ENCODE measurements at regions not wholly inside any gene's neighbourhood (a gene's known extent, or its start where the extent isn't known, plus 50 kb on each side); places are given as distances from the start of the nearest gene placed in this dataset.

DNA sequence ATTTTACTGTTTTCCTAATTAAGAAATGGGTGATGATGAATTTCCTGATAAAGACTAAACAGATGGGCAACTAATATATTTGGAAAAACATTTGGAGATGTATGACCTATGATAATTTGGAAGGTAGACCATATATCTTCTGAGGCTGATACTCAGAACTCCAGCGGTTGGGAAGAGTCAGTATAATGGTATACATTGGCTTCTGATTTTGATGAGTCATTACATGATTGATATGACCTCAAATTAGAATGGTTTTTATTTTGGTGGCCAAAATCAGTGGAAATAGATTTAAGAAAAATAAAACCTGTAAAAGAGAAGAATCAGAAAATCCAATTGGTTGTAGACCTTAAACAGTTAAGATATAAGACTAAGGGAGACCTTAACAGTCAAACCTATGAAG is 496.4 kb upstream of the ALCAM start:
- WGBS, 4 donors = 88 to 95% (median 93%) methylated on average over 1 of the region's 1 CpG

DNA sequence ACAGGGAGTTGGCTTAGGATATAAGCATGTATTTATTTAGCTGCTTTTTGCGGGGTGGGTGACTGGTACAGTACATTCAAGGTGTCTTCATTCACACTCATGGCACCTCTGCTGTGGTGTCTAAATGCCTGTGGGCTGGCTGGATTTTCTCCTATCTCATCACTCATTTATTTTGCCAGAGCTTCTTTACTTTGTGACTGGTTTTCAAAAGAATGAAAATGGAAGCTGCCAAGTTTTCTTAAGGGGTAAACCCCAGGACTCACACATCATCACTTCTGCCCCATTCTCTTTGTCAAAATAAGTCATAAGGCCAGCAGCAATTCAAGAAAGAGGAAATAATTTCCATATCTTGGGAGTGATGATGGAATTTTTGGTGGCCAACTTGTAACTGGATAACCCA is 493.4 kb upstream of the ALCAM start:
- ATAC-seq = no peak
- Histone ChIP-seq H3K27ac (no peak overlapping the region), H3K36me3 (no peaks in the 10 kb centered on the region), H3K27me3 (no peaks in the 10 kb centered on the region), H3K4me3 (no peak overlapping the region), H3K9me3 (no peaks in the 10 kb centered on the region), H3K4me1 (no peaks in the 10 kb centered on the region)
- 93 to 100% (median 94%) methylated on average over 1 of the region's 1 CpG for WGBS, 4 donors
- DNase-seq = no peak
- no peak for TF ChIP-seq POLR2A (IDR thresholded peaks at IDR 0.05)
- TF ChIP-seq, protein P1, sequence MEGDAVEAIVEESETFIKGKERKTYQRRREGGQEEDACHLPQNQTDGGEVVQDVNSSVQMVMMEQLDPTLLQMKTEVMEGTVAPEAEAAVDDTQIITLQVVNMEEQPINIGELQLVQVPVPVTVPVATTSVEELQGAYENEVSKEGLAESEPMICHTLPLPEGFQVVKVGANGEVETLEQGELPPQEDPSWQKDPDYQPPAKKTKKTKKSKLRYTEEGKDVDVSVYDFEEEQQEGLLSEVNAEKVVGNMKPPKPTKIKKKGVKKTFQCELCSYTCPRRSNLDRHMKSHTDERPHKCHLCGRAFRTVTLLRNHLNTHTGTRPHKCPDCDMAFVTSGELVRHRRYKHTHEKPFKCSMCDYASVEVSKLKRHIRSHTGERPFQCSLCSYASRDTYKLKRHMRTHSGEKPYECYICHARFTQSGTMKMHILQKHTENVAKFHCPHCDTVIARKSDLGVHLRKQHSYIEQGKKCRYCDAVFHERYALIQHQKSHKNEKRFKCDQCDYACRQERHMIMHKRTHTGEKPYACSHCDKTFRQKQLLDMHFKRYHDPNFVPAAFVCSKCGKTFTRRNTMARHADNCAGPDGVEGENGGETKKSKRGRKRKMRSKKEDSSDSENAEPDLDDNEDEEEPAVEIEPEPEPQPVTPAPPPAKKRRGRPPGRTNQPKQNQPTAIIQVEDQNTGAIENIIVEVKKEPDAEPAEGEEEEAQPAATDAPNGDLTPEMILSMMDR (IDR thresholded peaks at IDR 0.05) = no peak
- intact Hi-C loops (cut with DNase I) = no loop called here

More for the DNA sequence above, 496.4 kb upstream of the ALCAM start:
- Histone ChIP-seq H3K27ac (no peak overlapping the region), H3K4me1 (no peaks in the 10 kb centered on the region), H3K27me3 (no peaks in the 10 kb centered on the region), H3K9me3 (no peaks in the 10 kb centered on the region), H3K4me3 (no peak overlapping the region), H3K36me3 (no peaks in the 10 kb centered on the region)
- no peak for ATAC-seq
- intact Hi-C loops (cut with DNase I) = no loop called here
- DNase-seq = no peak
- TF ChIP-seq POLR2A (IDR thresholded peaks at IDR 0.05) = no peak
- TF ChIP-seq, protein P1 (IDR thresholded peaks at IDR 0.05) = no peak

DNA sequence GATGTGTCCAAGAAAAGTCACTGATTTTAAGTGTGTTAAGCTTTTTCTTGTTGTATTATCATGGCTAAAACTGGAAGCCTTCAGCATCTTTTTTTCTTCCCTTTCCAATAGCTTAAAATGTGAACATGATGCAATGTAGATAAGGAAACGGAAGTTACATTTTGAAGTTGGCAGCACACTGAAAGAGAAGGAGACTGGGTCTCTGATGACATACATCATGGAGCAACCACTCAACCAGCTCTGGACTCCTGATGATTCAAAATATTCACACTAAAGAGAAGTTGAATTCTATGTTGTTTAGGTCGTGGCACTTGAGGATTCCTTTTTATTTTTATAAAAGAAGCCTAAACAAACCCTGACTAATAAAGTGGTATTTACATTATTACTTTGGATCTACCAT is 488.3 kb upstream of the ALCAM start:
- H3K4me3 ChIP-seq = no peak overlapping the region
- intact Hi-C loops (cut with DNase I) = no loop called here
- no peaks in the 10 kb centered on the region for H3K27me3 ChIP-seq
- 45 to 49% (median 48%) methylated on average over 2 of the region's 2 CpGs for WGBS, 4 donors
- no peaks in the 10 kb centered on the region for H3K9me3 ChIP-seq
- ATAC-seq = no peak
- no peak for TF ChIP-seq POLR2A (IDR thresholded peaks at IDR 0.05)
- no peak overlapping the region for H3K27ac ChIP-seq
- no peak for DNase-seq
- H3K36me3 ChIP-seq = no peaks in the 10 kb centered on the region
- H3K4me1 ChIP-seq = no peaks in the 10 kb centered on the region

DNA sequence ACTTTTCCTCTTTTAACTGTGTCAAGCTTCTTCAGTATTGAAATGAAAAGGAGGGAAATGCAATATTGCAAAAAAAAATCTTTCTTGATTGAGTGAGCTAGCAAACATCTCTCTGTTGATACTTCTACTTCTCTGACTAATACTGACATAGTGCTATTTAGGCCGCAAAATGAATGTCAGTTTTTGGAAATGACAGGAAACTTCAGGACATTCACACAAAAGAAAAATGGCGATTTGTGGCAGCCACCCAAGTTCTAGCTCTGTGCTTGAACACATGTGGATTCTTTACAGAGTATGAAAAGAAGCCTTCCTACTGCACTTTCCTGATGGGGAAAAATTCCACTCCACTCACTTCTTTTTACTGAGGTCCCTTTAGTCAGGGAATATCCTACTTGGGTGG is 486.8 kb upstream of the ALCAM start:
- Histone ChIP-seq H3K27ac (no peak overlapping the region), H3K4me3 (no peak overlapping the region), H3K4me1 (no peaks in the 10 kb centered on the region), H3K9me3 (no peaks in the 10 kb centered on the region), H3K27me3 (no peaks in the 10 kb centered on the region), H3K36me3 (no peaks in the 10 kb centered on the region)
- ATAC-seq (no peak), DNase-seq (peak in 1 of 5 donors; percentile 11)
- no peak for TF ChIP-seq POLR2A (IDR thresholded peaks at IDR 0.05)
- TF ChIP-seq, protein P1 (IDR thresholded peaks at IDR 0.05) = no peak
- WGBS, 4 donors = 50 to 77% (median 59%) methylated on average over 2 of the region's 2 CpGs
- intact Hi-C loops (cut with DNase I) = no loop called here

DNA sequence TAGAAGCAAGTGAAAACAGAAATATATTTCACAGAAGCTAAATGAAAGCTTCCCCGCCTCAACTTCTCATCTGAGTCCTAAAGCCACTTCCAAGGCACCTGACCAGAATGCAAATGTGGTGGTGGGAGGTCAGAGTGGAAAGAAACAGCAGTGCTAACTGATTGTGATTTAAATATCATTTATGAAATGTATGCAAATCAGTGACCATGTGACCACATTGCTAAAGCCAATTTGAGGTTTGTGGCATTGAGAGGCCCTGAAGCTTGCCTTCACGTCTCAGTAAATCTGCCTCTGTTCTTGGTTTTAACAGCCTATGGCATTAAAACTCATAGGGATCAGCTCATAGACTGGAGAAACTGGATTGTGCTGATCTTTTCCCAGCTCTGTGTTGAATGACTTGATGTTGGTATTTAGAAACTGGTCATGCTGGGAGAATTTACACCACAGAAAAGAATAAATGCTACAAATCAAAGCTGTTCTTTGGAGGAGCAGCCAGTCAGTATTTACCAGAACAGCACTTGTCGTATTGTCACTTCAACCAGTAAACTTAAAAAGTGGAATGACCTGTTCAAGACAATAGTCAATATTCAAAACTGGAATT is 481.4 kb upstream of the ALCAM start:
- 76 to 84% (median 78%) methylated on average over 3 of the region's 3 CpGs for WGBS, 4 donors
- TF ChIP-seq, protein P1 (IDR thresholded peaks at IDR 0.05) = no peak
- H3K4me1 ChIP-seq = no peaks in the 10 kb centered on the region
- ATAC-seq = no peak
- intact Hi-C loops (cut with DNase I) = no loop called here
- no peak for DNase-seq
- H3K36me3 ChIP-seq = no peaks in the 10 kb centered on the region
- no peak overlapping the region for H3K27ac ChIP-seq
- no peaks in the 10 kb centered on the region for H3K27me3 ChIP-seq
- H3K4me3 ChIP-seq = no peak overlapping the region
- H3K9me3 ChIP-seq = no peaks in the 10 kb centered on the region
